ENCODE measurements at regions not wholly inside any gene's neighbourhood (a gene's known extent, or its start where the extent isn't known, plus 50 kb on each side); places are given as distances from the start of the nearest gene placed in this dataset.

DNA sequence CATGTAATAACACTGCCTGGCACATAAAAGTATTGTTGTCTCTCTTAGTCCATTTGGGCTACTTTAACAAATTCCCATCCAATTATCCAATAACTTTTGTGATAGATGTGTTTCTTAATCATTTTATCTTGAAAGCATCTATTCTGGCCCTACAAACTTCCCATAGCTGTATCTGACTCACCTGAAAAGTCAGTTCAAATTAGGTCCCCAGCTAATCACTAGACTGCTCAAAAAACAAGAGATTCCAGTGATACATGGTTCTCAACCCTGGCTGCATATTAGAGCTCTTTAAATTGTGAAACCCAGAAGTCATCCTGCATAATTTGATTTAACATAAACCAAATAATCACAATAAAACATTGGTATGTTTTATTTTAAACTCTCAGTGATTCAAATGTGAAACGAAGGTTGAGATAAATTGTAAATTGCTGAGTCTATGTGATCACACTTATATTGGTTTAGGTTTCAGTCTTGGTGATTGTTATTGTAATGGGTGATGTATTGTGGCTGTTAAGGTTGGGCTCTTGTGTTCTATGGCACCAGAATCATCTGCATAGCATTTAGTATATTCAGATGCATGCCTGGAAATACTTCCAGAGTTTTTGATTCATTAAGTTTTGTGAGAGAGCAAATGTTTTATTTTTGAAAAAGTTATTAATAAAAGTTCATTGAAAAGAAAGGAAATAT, 268.9 kb upstream of the KCNMB2 start:
- H2AFZ ChIP-seq (ENCODE audit: low read length) = no peak overlapping the region
- no peak overlapping the region for H3K27ac ChIP-seq (ENCODE audit: low read depth, low read length)
- H3K4me3 ChIP-seq (ENCODE audit: insufficient read depth, low read length) = no peak overlapping the region
- no peak for TF ChIP-seq CTCF (IDR thresholded peaks at IDR 0.05; ENCODE audit: extremely low read depth, low read depth, low read length)
- H3K79me2 ChIP-seq (ENCODE audit: insufficient read depth, low read length) = no peaks in the 10 kb centered on the region
- no peaks in the 10 kb centered on the region for H3K4me1 ChIP-seq (ENCODE audit: insufficient read depth, low read length)
- no peaks in the 10 kb centered on the region for H3K27me3 ChIP-seq (ENCODE audit: insufficient read depth, low read length)
- H3K4me2 ChIP-seq (ENCODE audit: insufficient read depth, low read length) = no peak overlapping the region
- H3K9me3 ChIP-seq (ENCODE audit: low read depth, low read length) = no peaks in the 10 kb centered on the region
- H4K20me1 ChIP-seq (ENCODE audit: insufficient read depth, low read length) = no peaks in the 10 kb centered on the region
- no peaks in the 10 kb centered on the region for H3K36me3 ChIP-seq (ENCODE audit: insufficient read depth, low read length)
- DNase-seq (ENCODE audit: insufficient read length, low spot score, missing footprints) = peak; percentile 10

- no peaks in the 10 kb centered on the region for H4K20me1 ChIP-seq (ENCODE audit: insufficient read depth, low read length)
- no peaks in the 10 kb centered on the region for H3K36me3 ChIP-seq (ENCODE audit: insufficient read depth, low read length)
- H3K9me3 ChIP-seq (ENCODE audit: low read depth, low read length) = no peaks in the 10 kb centered on the region
- H3K27me3 ChIP-seq (ENCODE audit: insufficient read depth, low read length) = no peaks in the 10 kb centered on the region
- no peaks in the 10 kb centered on the region for H3K4me1 ChIP-seq (ENCODE audit: insufficient read depth, low read length)
- no peak overlapping the region for H2AFZ ChIP-seq (ENCODE audit: low read length)
- TF ChIP-seq CTCF (IDR thresholded peaks at IDR 0.05; ENCODE audit: extremely low read depth, low read depth, low read length) = no peak
- no peak overlapping the region for H3K27ac ChIP-seq (ENCODE audit: low read depth, low read length)
- no peak overlapping the region for H3K4me2 ChIP-seq (ENCODE audit: insufficient read depth, low read length)
- H3K4me3 ChIP-seq (ENCODE audit: insufficient read depth, low read length) = no peak overlapping the region
- H3K79me2 ChIP-seq (ENCODE audit: insufficient read depth, low read length) = no peaks in the 10 kb centered on the region
- DNase-seq (ENCODE audit: insufficient read length, low spot score, missing footprints) = no peak
Observed at GRCh38 chr3:178270838-178271237, 265.4 kb upstream of the KCNMB2 start.

- no peak overlapping the region for H3K27ac ChIP-seq (ENCODE audit: low read depth, low read length)
- H4K20me1 ChIP-seq (ENCODE audit: insufficient read depth, low read length) = no peaks in the 10 kb centered on the region
- H3K4me1 ChIP-seq (ENCODE audit: insufficient read depth, low read length) = no peaks in the 10 kb centered on the region
- H2AFZ ChIP-seq (ENCODE audit: low read length) = no peak overlapping the region
- no peak overlapping the region for H3K4me2 ChIP-seq (ENCODE audit: insufficient read depth, low read length)
- no peaks in the 10 kb centered on the region for H3K27me3 ChIP-seq (ENCODE audit: insufficient read depth, low read length)
- TF ChIP-seq CTCF (IDR thresholded peaks at IDR 0.05; ENCODE audit: extremely low read depth, low read depth, low read length) = no peak
- H3K9me3 ChIP-seq (ENCODE audit: low read depth, low read length) = no peaks in the 10 kb centered on the region
- H3K4me3 ChIP-seq (ENCODE audit: insufficient read depth, low read length) = no peak overlapping the region
- no peaks in the 10 kb centered on the region for H3K79me2 ChIP-seq (ENCODE audit: insufficient read depth, low read length)
- DNase-seq (ENCODE audit: insufficient read length, low spot score, missing footprints) = no peak
- H3K36me3 ChIP-seq (ENCODE audit: insufficient read depth, low read length) = no peaks in the 10 kb centered on the region
Observed at GRCh38 chr3:178271740-178272387, 264.4 kb upstream of the KCNMB2 start.

DNA sequence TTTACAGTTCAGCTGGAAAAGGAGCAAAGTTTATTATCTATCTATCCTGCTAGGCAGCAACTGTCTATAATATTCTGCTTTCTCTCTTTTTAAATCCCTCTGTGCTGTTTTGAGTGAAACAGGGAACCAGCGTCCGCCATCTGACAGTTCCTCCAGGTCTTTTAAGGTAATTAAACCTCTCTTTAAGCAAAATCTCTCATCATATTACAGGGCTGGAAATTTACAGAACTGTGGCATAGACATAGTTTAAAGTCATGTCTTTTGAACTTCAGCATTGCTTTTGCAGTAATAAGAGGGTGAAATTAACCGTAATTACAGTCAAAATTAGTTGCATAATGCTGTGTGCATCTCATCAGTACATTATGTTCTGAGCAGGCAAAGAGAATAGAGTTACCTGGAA, 263.4 kb upstream of the KCNMB2 start:
- Histone ChIP-seq H3K36me3 (ENCODE audit: insufficient read depth, low read length) (no peaks in the 10 kb centered on the region), H3K79me2 (ENCODE audit: insufficient read depth, low read length) (no peaks in the 10 kb centered on the region), H3K9me3 (ENCODE audit: low read depth, low read length) (no peaks in the 10 kb centered on the region), H3K4me3 (ENCODE audit: insufficient read depth, low read length) (no peak overlapping the region), H4K20me1 (ENCODE audit: insufficient read depth, low read length) (no peaks in the 10 kb centered on the region), H2AFZ (ENCODE audit: low read length) (no peak overlapping the region), H3K4me1 (ENCODE audit: insufficient read depth, low read length) (no peaks in the 10 kb centered on the region), H3K27ac (ENCODE audit: low read depth, low read length) (no peak overlapping the region), H3K27me3 (ENCODE audit: insufficient read depth, low read length) (no peaks in the 10 kb centered on the region), H3K4me2 (ENCODE audit: insufficient read depth, low read length) (no peak overlapping the region)
- no peak for DNase-seq (ENCODE audit: insufficient read length, low spot score, missing footprints)
- no peak for TF ChIP-seq CTCF (IDR thresholded peaks at IDR 0.05; ENCODE audit: extremely low read depth, low read depth, low read length)

Measured in osteoblast (primary cell).